HG03060 (cell line): ENCODE measurements at regions not wholly inside any gene's neighbourhood (a gene's known extent, or its start where the extent isn't known, plus 50 kb on each side); places are given as distances from the start of the nearest gene placed in this dataset.
"Not testable (repeated sequence)": the region's sequence is repeated elsewhere in the genome, so short reads cannot be mapped to it uniquely, and the experiment has no call there.

ENCODE experiments used
- ATAC-seq: cut with Tn5 transposase; IDR thresholded peaks from one replicate; pipeline ENCODE4 v1.9.1; 2021; ENCODE audit warnings: low read depth, moderate number of reproducible peaks; ENCODE audit not compliant: unreplicated experiment

- no peak for ATAC-seq
Measured at GRCh38 chr16:73428121-73428520, 380.2 kb upstream of the ZFHX3 start.

- ATAC-seq, result no peak
Measured at GRCh38 chr16:73427164-73427563, 379.2 kb upstream of the ZFHX3 start.

GRCh38 chr16:73426433-73427160 is 378.7 kb upstream of the ZFHX3 start:
- no peak for ATAC-seq

GRCh38 chr16:73420676-73421075 is 372.7 kb upstream of the ZFHX3 start:
- no peak for ATAC-seq

GRCh38 chr16:73420244-73420643 is 372.3 kb upstream of the ZFHX3 start:
- no peak for ATAC-seq

- ATAC-seq, result no peak
Measured at GRCh38 chr16:73418691-73419090, 370.8 kb upstream of the ZFHX3 start.

GRCh38 chr16:73418051-73418450 is 370.1 kb upstream of the ZFHX3 start:
- ATAC-seq, result no peak

- ATAC-seq, result no peak
Measured at GRCh38 chr16:73415286-73415685, 367.4 kb upstream of the ZFHX3 start.

- no peak for ATAC-seq
Measured at GRCh38 chr16:73414638-73415037, 366.7 kb upstream of the ZFHX3 start.

GRCh38 chr16:73413830-73414190 is 365.9 kb upstream of the ZFHX3 start:
- ATAC-seq, result no peak

GRCh38 chr16:73413091-73413829 is 365.3 kb upstream of the ZFHX3 start:
- ATAC-seq, result no peak

- ATAC-seq, result no peak
Measured at GRCh38 chr16:73412416-73412815, 364.5 kb upstream of the ZFHX3 start.

GRCh38 chr16:73408716-73409115 is 360.8 kb upstream of the ZFHX3 start:
- no peak for ATAC-seq

GRCh38 chr16:73408311-73408710 is 360.4 kb upstream of the ZFHX3 start:
- no peak for ATAC-seq

- ATAC-seq, result no peak
Measured at GRCh38 chr16:73405851-73406250, 357.9 kb upstream of the ZFHX3 start.

GRCh38 chr16:73404001-73404400 is 356.1 kb upstream of the ZFHX3 start:
- no peak for ATAC-seq

GRCh38 chr16:73403291-73403690 is 355.4 kb upstream of the ZFHX3 start:
- no peak for ATAC-seq

- no peak for ATAC-seq
Measured at GRCh38 chr16:73400951-73401350, 353.0 kb upstream of the ZFHX3 start.

- no peak for ATAC-seq
Measured at GRCh38 chr16:73399997-73400396, 352.1 kb upstream of the ZFHX3 start.

GRCh38 chr16:73399486-73399885 is 351.6 kb upstream of the ZFHX3 start:
- ATAC-seq, result no peak

GRCh38 chr16:73398604-73399003 is 350.7 kb upstream of the ZFHX3 start:
- ATAC-seq, result not testable (repeated sequence)

GRCh38 chr16:73396556-73396955 is 348.6 kb upstream of the ZFHX3 start:
- ATAC-seq, result no peak
